H1 (cell line): ENCODE measurements at regions not wholly inside any gene's neighbourhood (a gene's known extent, or its start where the extent isn't known, plus 50 kb on each side); places are given as distances from the start of the nearest gene placed in this dataset.

Experiments used
- CTCF ChIA-PET: fragments of 300-600 bp; sonication (Branson Sonifier 250); formaldehyde crosslinking; loops from one replicate; lab custom pipeline; 2021; ENCODE audit not compliant: partially characterized antibody; lab: Charles Lee
- POLR2A ChIA-PET: fragments of 300-600 bp; sonication (Branson Sonifier 250); formaldehyde crosslinking; loops from one replicate; lab custom pipeline; 2021; ENCODE audit warnings: inconsistent platforms; ENCODE audit not compliant: partially characterized antibody; lab: Charles Lee
- DNase-seq, 2 experiments: peaks; one replicate each; pipeline versions ENCODE4 v3.0.0 to v3.0.0-alpha.2; 2010 to 2022; ENCODE audit warnings: low spot score in 2 of 2, low read depth in 1 of 2, mixed read lengths in 1 of 2
- FAIRE-seq: peaks from 2 replicates; lab custom pipeline; 2011; peaks lifted over from hg19 to GRCh38; lab: Jason Lieb, UNC
- H2AFZ ChIP-seq: 2 replicates; pipeline ENCODE4 v1.8.1; 2012; ENCODE audit warnings: low read length, inconsistent platforms
- H2AK5ac ChIP-seq: 2 replicates; pipeline ENCODE4 v1.6.1; 2013; ENCODE audit warnings: low read depth, low read length
- H2BK120ac ChIP-seq: replicated peaks from 2 replicates; pipeline ENCODE3; 2013; ENCODE audit warnings: low read depth, low read length, inconsistent platforms
- H2BK12ac ChIP-seq: 2 replicates; pipeline ENCODE4 v1.6.1; 2013; ENCODE audit warnings: low read depth, low read length
- H2BK15ac ChIP-seq: 2 replicates; pipeline ENCODE4 v1.6.1; 2013; ENCODE audit warnings: low read length
- H2BK20ac ChIP-seq: 2 replicates; pipeline ENCODE4 v1.6.1; 2013; ENCODE audit warnings: low read length
- H2BK5ac ChIP-seq: 2 replicates; pipeline ENCODE4 v1.6.1; 2013; ENCODE audit warnings: low read depth, low read length
- H3K14ac ChIP-seq: 2 replicates; pipeline ENCODE4 v1.6.1; 2013; ENCODE audit warnings: inconsistent platforms; ENCODE audit not compliant: insufficient read length
- H3K18ac ChIP-seq: 2 replicates; pipeline ENCODE4 v1.6.1; 2013; ENCODE audit warnings: low read length; ENCODE audit errors: extremely low read depth
- H3K23ac ChIP-seq: 2 replicates; pipeline ENCODE4 v1.6.1; 2013; ENCODE audit warnings: inconsistent platforms; ENCODE audit not compliant: insufficient read length
- H3K23me2 ChIP-seq: 2 replicates; pipeline ENCODE4 v1.6.1; 2013; ENCODE audit warnings: low read depth, low read length
- H3K27ac ChIP-seq: 2 replicates; pipeline ENCODE4 v1.6.1; 2011; ENCODE audit warnings: low read depth, low read length, inconsistent platforms
- H3K27me3 ChIP-seq, 4 experiments: replicated peaks in 1 of 4; 1 replicate in 1 of 4; 2 replicates in 3 of 4; pipeline versions ENCODE4 v1.6.1 to v1.8.1; 2011 to 2013; ENCODE audit warnings: low read length in 3 of 4, mild to moderate bottlenecking in 3 of 4, inconsistent platforms in 2 of 4, mixed read lengths in 2 of 4, moderate library complexity in 1 of 4; ENCODE audit not compliant: control insufficient read depth in 3 of 4, insufficient read depth in 3 of 4; ENCODE audit errors: extremely low read depth in 1 of 4
- H3K36me3 ChIP-seq, 4 experiments: 2 replicates each; pipeline versions ENCODE4 v1.6.1 to v1.8.1; 2011 to 2013; ENCODE audit warnings: mild to moderate bottlenecking in 4 of 4, low read length in 3 of 4, moderate library complexity in 2 of 4, control low read depth in 1 of 4, inconsistent platforms in 1 of 4; ENCODE audit not compliant: insufficient read depth in 4 of 4, control insufficient read depth in 2 of 4
- H3K4ac ChIP-seq: replicated peaks from 2 replicates; pipeline ENCODE3; 2013; ENCODE audit warnings: low read length, low read depth, mixed read lengths, inconsistent platforms; ENCODE audit not compliant: insufficient read length
- H3K4me1 ChIP-seq, 4 experiments: replicated peaks in 1 of 4; 1 replicate in 1 of 4; 2 replicates in 3 of 4; pipeline versions ENCODE4 v1.6.1 to v1.8.1; 2011 to 2013; ENCODE audit warnings: low read length in 3 of 4, inconsistent platforms in 2 of 4, mixed read lengths in 1 of 4; ENCODE audit not compliant: insufficient read depth in 4 of 4, control insufficient read depth in 3 of 4
- H3K4me2 ChIP-seq, 2 experiments: 2 replicates each; pipeline versions ENCODE4 v1.6.1 to v1.8.1; 2011 to 2013; ENCODE audit warnings: low read depth in 2 of 2, low read length in 2 of 2, control low read depth in 1 of 2, inconsistent platforms in 1 of 2, mild to moderate bottlenecking in 1 of 2; ENCODE audit not compliant: insufficient read depth in 1 of 2
- H3K4me3 ChIP-seq, 4 experiments: fragments of 200-600, 300-600 bp in 1 of 4; sonication (generic), shearing (Covaris generic), sonication (Bioruptor Twin) in 1 of 4; 2 replicates each; pipeline versions ENCODE4 v1.5.1 to v1.8.1; 2011 to 2016; ENCODE audit warnings: low read length in 4 of 4, low read depth in 3 of 4, control low read depth in 2 of 4, inconsistent platforms in 2 of 4, mild to moderate bottlenecking in 2 of 4, mixed read lengths in 1 of 4, moderate library complexity in 1 of 4; ENCODE audit not compliant: insufficient read depth in 2 of 4; ENCODE audit errors: extremely low read depth in 1 of 4
- H3K56ac ChIP-seq: replicated peaks from 2 replicates; pipeline ENCODE3; 2013; ENCODE audit warnings: low read depth, mild to moderate bottlenecking, mixed read lengths, low read length, inconsistent platforms; ENCODE audit not compliant: insufficient read length
- H3K79me1 ChIP-seq: 2 replicates; pipeline ENCODE4 v1.6.1; 2013; ENCODE audit warnings: low read depth, low read length, control low read depth
- H3K79me2 ChIP-seq, 2 experiments: 2 replicates each; pipeline versions ENCODE4 v1.6.1 to v1.8.1; 2012 to 2013; ENCODE audit warnings: low read length in 2 of 2, mild to moderate bottlenecking in 2 of 2, inconsistent platforms in 1 of 2; ENCODE audit not compliant: insufficient read depth in 2 of 2, control insufficient read depth in 1 of 2
- H3K9ac ChIP-seq, 4 experiments: replicated peaks in 1 of 4; 1 replicate in 1 of 4; 2 replicates in 3 of 4; pipeline versions ENCODE4 v1.6.1 to v1.8.1; 2011 to 2013; ENCODE audit warnings: low read depth in 3 of 4, low read length in 3 of 4, control low read depth in 2 of 4, mild to moderate bottlenecking in 2 of 4, moderate library complexity in 2 of 4, inconsistent platforms in 1 of 4; ENCODE audit errors: extremely low read depth in 1 of 4
- H3K9me3 ChIP-seq, 2 experiments: 2 replicates each; pipeline versions ENCODE4 v1.6.1 to v1.8.1; 2012 to 2013; ENCODE audit warnings: mild to moderate bottlenecking in 2 of 2, moderate library complexity in 2 of 2, control low read depth in 1 of 2, inconsistent platforms in 1 of 2, low read depth in 1 of 2, low read length in 1 of 2, mixed read lengths in 1 of 2; ENCODE audit not compliant: insufficient read depth in 2 of 2
- H4K20me1 ChIP-seq, 2 experiments: replicated peaks in 1 of 2; 2 replicates each; pipeline versions ENCODE3 to v1.8.1; 2011 to 2013; ENCODE audit warnings: inconsistent platforms in 2 of 2, low read length in 2 of 2, mild to moderate bottlenecking in 1 of 2; ENCODE audit not compliant: insufficient read depth in 2 of 2, control insufficient read depth in 1 of 2
- H4K5ac ChIP-seq: 2 replicates; pipeline ENCODE4 v1.6.1; 2013; ENCODE audit warnings: low read length, low read depth, mixed read lengths, inconsistent platforms; ENCODE audit not compliant: insufficient read length
- H4K8ac ChIP-seq: 2 replicates; pipeline ENCODE4 v1.8.0; 2013; ENCODE audit warnings: mild to moderate bottlenecking, moderate library complexity, low read length, inconsistent platforms; ENCODE audit not compliant: insufficient read depth; ENCODE audit errors: extremely low read depth
- H4K91ac ChIP-seq: replicated peaks from 2 replicates; pipeline ENCODE3; 2013; ENCODE audit warnings: low read length, mixed read lengths, inconsistent platforms; ENCODE audit not compliant: insufficient read length
- ASH2L ChIP-seq: fragments of 200-600, 300-600 bp; sonication (generic); IDR thresholded peaks from one replicate; pipeline ENCODE4 v1.7.1; 2017; ENCODE audit warnings: low read length
- KDM1A ChIP-seq: fragments of 200-600, 300-600 bp; sonication (generic); IDR thresholded peaks from 2 replicates; pipeline ENCODE4 v1.7.1; 2016; ENCODE audit warnings: mild to moderate bottlenecking, low read length, borderline replicate concordance
- TCF12 ChIP-seq: IDR thresholded peaks from 2 replicates; pipeline ENCODE4 v1.6.1; 2011; ENCODE audit warnings: low read depth, mild to moderate bottlenecking, low read length
- WGBS, 2 experiments: shearing (Covaris generic) in 1 of 2; methylation state at CpG; one replicate each; pipeline versions ENCODE4 v1.1.6 to v1.1.7; 2013 to 2015; ENCODE audit warnings: low lambda C conversion rate in 2 of 2, mixed read lengths in 2 of 2, inconsistent platforms in 1 of 2, low coverage in 1 of 2, missing lambda C conversion rate in 1 of 2; ENCODE audit not compliant: insufficient replicate concordance in 2 of 2, insufficient coverage in 1 of 2, insufficient read length in 1 of 2; ENCODE audit errors: extremely low coverage in 1 of 2, missing lambda C conversion rate in 1 of 2; 5-methylcytosine and 5-hydroxymethylcytosine counted together

DNA sequence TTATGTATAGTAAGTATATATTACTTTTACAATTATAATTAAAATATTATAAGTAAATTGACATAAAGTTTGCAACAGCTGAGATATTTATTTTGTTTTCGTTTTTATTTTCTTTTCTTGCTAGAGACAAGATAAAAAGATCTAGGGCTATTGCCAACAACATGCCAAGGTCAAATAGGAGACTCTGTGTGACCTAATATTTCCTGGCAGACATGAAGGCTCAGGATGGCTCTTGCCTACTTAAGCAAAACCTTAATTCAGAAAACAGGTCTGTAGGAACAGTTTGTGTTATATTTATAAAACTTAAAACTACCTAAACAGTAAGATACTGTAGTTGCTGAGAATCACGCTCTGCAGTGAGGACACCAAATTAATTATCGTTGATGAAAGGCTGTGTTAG, 145.2 kb downstream of the RFC3 start:
- Histone ChIP-seq H3K79me2 (no peaks in the 10 kb centered on the region), H2AFZ (no peak overlapping the region), H4K91ac (no peak overlapping the region), H2BK12ac (no peak overlapping the region), H4K5ac (no peak overlapping the region), H3K56ac (no peak overlapping the region), H3K9me3 (no peaks in the 10 kb centered on the region; a peak in 2 of 4 replicates), H3K14ac (no peak overlapping the region), H4K20me1 (no peaks in the 10 kb centered on the region), H3K23ac (no peak overlapping the region), H2BK20ac (no peak overlapping the region), H3K4me1 (no peaks in the 10 kb centered on the region), H2BK5ac (no peak overlapping the region), H2BK15ac (no peak overlapping the region), H3K4me3 (no peak overlapping the region), H3K79me1 (no peaks in the 10 kb centered on the region), H3K4me2 (no peak overlapping the region), H2AK5ac (no peak overlapping the region), H3K27ac (no peak overlapping the region), H3K9ac (no peak overlapping the region), H4K8ac (no peak overlapping the region), H3K36me3 (no peaks in the 10 kb centered on the region), H3K27me3 (no peaks in the 10 kb centered on the region), H3K4ac (no peak overlapping the region), H3K23me2 (no peaks in the 10 kb centered on the region), H3K18ac (no peak overlapping the region), H2BK120ac (no peak overlapping the region)
- CTCF ChIA-PET, result no interaction called here
- POLR2A ChIA-PET, result no interaction called here
- FAIRE-seq (no peak), DNase-seq (no peak)
- WGBS, 2 experiments, result 81% methylated on average over 3 of the region's 3 CpGs; no CpG with 5 or more reads in 1 of the 2 experiments
- TF ChIP-seq KDM1A (no peak), TCF12 (no peak), ASH2L (no peak)
